Activated CD4-positive, alpha-beta T cell treated with anti-CD3 and anti-CD28 coated beads for 1 hour (primary cell): ENCODE measurements at regions not wholly inside any gene's neighbourhood (a gene's known extent, or its start where the extent isn't known, plus 50 kb on each side); places are given as distances from the start of the nearest gene placed in this dataset.
"Not testable (repeated sequence)": the region's sequence is repeated elsewhere in the genome, so short reads cannot be mapped to it uniquely, and the experiment has no call there.

Experiments used
- DNase-seq: peaks from one replicate; pipeline ENCODE4 v3.0.0-alpha.2; 2020

- DNase-seq = no peak
Measured at GRCh38 chr6:140388815-140389214, 1014.4 kb upstream of the CITED2 start.

- no peak for DNase-seq
Measured at GRCh38 chr6:140388192-140388802, 1013.8 kb upstream of the CITED2 start.

DNA sequence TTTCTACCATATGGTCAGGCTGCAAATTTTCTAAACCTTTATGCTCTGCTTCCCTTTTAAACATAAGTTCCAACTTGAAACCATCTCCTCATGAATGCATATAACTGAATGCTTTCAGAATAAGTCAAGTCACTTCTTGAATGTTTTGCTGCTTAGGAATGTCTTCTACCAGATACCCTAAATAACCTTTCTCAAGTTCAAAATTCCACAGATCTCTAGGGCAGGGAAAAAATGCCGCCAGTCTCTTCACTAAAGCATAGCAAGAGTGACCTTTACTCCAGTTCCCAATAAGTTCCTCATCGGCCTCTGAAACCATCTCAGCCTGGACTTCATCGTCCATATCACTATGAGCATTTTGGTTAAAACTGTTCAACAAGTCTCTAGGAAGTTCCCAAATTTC, 1011.2 kb upstream of the CITED2 start:
- no peak for DNase-seq

DNA sequence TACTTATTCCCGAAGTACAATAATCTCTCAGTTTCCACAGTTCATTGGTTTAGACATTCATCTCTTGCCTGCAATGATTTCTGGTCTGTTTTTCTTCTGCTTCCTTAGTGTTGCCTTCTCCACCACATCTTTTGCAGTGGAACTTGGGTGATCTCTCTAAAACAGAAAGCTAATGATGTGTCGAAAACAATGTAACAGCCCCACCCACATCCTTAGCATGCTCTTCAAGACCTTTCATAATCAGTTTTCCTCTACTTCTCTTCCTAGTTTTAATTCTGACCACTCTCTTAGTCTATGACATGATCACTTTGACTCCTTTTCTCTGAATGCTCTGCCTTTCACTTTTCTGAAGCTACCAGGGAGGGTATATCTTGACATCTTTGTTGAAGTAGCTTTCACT, 1007.9 kb upstream of the CITED2 start:
- no peak for DNase-seq

GRCh38 chr6:140380427-140381218, 1006.2 kb upstream of the CITED2 start:
- no peak for DNase-seq

- DNase-seq = no peak
Measured at GRCh38 chr6:140379919-140380318, 1005.5 kb upstream of the CITED2 start.

DNA sequence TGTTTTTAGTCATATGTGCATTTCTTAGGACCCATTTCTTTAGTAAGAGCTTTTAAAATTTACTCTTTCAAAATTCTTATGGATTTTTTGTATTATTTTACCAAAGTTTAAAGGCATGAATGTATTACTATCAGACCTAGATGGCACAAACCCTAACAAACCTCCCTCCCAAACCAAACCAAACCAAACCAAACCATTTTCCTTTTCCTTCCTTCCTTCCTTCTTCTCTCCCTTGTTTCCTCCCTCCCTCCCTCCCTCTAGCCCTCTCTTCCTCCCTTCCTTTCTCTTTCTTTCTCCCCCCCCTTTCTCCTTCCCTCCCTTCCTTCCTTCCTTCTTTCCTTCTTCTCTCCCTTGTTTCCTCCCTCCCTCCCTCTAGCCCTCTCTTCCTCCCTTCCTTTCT, 1001.8 kb upstream of the CITED2 start:
- no peak for DNase-seq

DNA sequence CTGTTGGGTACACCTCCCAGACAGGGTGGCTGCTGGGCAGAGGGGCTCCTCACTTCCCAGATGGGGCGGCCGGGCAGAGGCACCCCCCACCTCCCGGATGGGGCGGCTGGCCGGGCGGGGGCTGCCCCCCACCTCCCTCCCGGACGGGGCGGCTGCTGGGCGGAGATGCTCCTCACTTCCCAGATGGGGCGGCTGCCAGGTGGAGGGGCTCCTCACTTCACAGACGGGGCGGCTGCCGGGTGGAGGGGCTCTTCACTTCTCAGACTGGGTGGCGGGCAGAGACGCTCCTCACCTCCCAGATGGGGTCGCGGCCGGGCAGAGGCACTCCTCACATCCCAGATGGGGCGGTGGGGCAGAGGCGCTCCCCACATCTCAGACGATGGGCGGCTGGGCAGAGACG, 999.3 kb upstream of the CITED2 start:
- DNase-seq = not testable (repeated sequence)

- DNase-seq = no peak
Measured at GRCh38 chr6:140372064-140372463, 997.6 kb upstream of the CITED2 start.

DNA sequence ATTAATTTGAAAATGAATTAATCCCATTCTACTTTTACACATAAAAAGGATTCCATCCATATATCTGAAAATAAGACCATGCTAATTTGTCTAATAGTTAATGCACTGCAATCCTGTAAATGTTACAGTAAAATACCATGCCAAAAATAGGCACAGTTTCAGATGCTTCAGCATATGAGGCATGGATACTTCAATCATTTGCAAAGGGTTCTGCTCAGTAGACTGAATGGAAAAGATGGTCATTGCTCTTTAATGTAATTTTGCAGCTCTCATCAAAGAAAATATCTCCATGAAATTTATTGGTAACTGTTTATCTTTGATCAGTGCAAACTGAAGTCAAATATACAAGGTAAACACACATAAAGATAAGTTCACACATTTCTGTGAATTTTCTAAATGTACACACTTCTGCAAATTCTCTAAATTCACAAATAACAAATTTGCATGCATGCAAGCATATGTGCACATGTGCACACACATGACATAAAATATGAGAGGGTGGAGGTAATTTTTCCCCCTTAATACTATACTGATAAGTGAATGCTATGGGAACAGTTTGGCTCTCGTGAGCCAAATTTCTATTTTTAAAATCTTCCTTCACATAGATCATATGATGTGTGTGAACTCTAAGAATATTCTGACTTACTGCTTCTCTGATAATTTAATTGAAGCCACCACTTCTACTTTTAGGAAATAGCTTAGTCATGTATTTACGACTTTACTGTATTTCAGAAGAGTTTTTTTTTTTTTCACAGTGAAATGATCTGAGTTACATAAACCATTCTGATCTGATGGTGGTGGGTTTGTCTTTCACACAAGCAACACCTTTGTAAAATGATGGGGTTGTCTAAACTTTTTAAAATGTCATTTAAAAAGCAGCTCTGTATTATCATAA, 996.8 kb upstream of the CITED2 start:
- no peak for DNase-seq

DNA sequence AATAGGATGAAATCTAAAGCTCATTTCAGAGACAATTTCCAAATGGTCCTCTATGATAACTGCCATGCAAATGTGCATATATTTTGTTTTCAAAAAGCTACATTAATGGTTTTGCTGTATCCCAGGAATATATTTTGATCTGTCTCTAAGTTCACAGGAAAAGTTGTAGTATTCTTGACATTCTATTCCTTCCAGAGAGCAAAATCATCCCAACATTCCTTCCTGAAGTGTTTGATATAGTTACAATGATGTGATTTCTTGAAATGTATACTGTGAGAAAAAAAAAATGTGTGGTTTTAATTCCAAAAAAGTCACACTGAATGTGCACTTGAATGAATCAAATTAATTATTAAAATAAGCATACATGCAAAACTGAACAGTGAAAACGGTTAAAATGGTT, 996.0 kb upstream of the CITED2 start:
- no peak for DNase-seq

GRCh38 chr6:140366991-140367390, 992.5 kb upstream of the CITED2 start:
- no peak for DNase-seq

- no peak for DNase-seq
Measured at GRCh38 chr6:140364916-140365315, 990.5 kb upstream of the CITED2 start.

DNA sequence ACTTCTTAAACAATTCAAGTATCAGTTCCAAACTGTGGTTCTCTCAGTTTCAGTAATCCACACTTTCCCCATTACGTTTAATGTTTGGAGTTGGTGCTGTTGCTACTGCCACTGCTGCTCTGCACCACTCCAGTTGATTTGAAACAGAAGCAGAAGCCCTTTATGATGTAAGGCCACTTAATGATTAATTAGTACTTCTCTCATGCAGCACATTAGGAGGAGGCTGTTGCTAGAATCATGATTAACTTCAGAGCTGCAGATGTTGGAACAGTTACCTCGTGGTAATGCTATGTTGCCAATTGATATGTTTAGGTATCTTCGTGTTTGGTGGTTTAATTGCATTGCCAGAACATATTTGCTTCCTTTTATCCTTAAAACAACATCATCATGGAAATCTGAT, 986.2 kb upstream of the CITED2 start:
- DNase-seq = no peak

DNA sequence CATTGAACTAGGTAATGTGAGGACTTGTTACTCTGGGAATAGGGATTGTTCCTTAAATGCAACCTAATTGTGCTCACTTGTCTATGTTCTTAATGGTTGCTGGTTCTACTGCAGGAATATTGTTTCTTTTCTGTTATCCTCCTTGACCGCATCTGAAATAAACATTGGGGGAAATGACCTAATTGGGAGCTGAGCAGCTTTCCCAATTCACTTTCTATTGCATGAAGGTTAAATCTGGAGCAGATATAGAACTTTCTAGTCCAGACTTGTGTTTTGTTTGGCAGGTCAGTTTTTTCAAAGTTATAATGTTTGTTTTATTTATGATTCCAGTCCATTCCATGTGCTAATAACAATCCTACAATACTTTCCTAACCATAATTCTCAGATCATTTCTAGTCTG, 981.0 kb upstream of the CITED2 start:
- DNase-seq = no peak

GRCh38 chr6:140354296-140354695, 979.8 kb upstream of the CITED2 start:
- no peak for DNase-seq

- DNase-seq = no peak
Measured at GRCh38 chr6:140353536-140353935, 979.1 kb upstream of the CITED2 start.

DNA sequence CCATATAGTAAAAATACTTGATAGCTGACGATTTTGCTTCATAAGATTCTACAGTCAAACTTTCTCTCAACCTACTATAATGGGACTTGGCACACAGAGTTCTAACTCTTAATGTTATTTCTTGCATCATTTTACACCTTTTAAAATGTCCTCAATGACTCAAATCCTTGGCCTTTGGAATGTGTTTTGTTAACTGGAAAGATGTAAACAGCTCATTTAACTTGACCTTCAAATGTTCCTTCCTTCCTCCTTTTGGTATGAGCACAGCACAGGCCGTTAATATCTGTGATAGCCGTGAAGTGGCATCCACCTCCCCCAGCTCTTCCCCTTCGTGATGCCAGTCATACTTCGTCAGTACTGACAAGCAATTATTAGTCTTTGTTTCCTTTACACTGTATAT, 972.0 kb upstream of the CITED2 start:
- DNase-seq = no peak

GRCh38 chr6:140345935-140346334, 971.5 kb upstream of the CITED2 start:
- DNase-seq = no peak

DNA sequence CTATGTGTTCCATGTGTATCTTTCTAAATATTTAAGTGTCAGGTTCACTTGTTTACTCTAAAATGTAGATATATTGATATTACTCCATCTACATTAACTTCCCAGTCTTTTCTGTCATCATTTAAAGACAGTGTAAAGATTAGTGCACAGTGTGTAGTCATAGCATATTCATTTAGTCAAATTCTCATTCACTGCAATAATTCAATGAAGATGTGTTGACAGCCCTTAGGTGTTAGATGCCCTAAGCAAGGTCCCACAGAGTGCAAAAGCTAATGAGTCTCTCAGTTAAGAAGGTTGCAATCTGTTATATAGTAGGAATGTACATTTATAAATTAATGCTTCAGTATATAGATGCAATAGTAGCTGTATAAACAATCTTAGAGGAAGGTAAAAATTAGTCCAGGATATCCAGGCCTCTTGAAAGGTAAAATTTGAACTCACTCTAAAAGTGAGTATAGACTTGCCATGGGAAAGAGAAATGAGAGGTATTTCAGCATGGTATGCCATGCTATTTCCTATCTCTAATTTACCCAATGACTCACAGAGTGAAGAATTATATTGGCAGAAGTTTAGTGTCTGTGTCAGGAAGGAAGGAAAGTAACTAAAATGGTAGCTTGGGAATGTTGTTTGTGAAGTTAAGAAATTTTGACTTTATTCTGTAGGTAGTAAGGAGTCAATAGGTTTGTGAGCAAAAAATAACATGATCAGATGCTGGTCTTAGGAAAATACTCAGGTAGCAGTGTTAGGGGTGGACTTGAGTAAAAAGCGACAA, 969.9 kb upstream of the CITED2 start:
- DNase-seq = no peak

DNA sequence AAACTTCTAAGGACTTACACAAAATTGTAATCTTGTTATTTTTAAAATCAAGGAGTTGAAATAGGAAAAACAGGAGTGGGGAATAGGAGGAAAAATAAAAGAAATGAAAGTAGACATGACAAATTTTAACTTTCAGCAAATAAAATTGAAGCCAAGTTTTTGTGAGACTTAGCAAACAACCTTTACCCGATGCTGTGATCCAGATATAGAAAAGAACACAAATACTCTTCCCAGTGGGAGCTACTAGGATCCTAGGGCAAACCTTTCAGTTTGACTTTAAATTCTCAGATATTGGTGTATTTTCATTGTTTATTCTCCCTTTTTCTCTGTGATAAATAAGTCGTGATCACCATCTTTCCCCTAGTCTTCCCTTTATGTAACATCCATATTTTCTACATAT, 968.7 kb upstream of the CITED2 start:
- no peak for DNase-seq

GRCh38 chr6:140341272-140341671, 966.8 kb upstream of the CITED2 start:
- DNase-seq = no peak

GRCh38 chr6:140340795-140341194, 966.3 kb upstream of the CITED2 start:
- no peak for DNase-seq
